GM12878 (cell line): ENCODE measurements at regions not wholly inside any gene's neighbourhood (a gene's known extent, or its start where the extent isn't known, plus 50 kb on each side); places are given as distances from the start of the nearest gene placed in this dataset.

Source experiments
- ATAC-seq: fragments of 200-7000 bp; cut with Tn5 transposase; 3 replicates; pipeline ENCODE4 v1.9.1; 2020; ENCODE audit warnings: mild to moderate bottlenecking, moderate library complexity
- BruUV-seq: library from RNA; stranded (reverse); fragments of 400-500 nt; replicated peaks from 2 replicates; lab custom pipeline; 2021; lab: Mats Ljungman, UMichigan
- CTCF ChIA-PET: fragments of 300-600 bp; sonication (Branson Sonifier 250); formaldehyde crosslinking; extraction: SDS; loops from one replicate; lab custom pipeline; 2021; ENCODE audit warnings: inconsistent platforms; lab: Yijun Ruan, JAX
- POLR2A ChIA-PET: fragments of 350-600 bp; formaldehyde crosslinking; extraction: SDS; loops from one replicate; lab custom pipeline; 2021; ENCODE audit warnings: inconsistent platforms; lab: Charles Lee
- RAD21 ChIA-PET: fragments of 300-600 bp; sonication (Branson Sonifier 250); formaldehyde crosslinking; loops from one replicate; lab custom pipeline; 2023; ENCODE audit warnings: antibody characterized with exemption; ENCODE audit not compliant: unreplicated experiment; lab: Charles Lee
- SMC1A ChIA-PET: fragments of 300-600 bp; sonication (Branson Sonifier 250); formaldehyde crosslinking; loops from one replicate; lab custom pipeline; 2023; ENCODE audit not compliant: unreplicated experiment, uncharacterized antibody; lab: Charles Lee
- DNase-seq: peaks from one replicate; pipeline ENCODE4 v3.0.0-alpha.2; 2011; ENCODE audit warnings: low read depth, low spot score
- FAIRE-seq: peaks from 3 replicates; lab custom pipeline; 2011; peaks lifted over from hg19 to GRCh38; lab: Jason Lieb, UNC
- H2AFZ ChIP-seq: 2 replicates; pipeline ENCODE4 v1.6.0; 2011; ENCODE audit warnings: low read depth, low read length, control low read depth; ENCODE audit not compliant: control insufficient read depth
- H3K27ac ChIP-seq: 2 replicates; pipeline ENCODE4 v1.5.1; 2011; ENCODE audit warnings: control low read depth; ENCODE audit not compliant: control insufficient read depth, insufficient read depth
- H3K27me3 ChIP-seq, 2 experiments: replicated peaks in 1 of 2; 2 replicates each; pipeline versions ENCODE4 v1.6.0 to v1.6.1; 2011; ENCODE audit warnings: low read length in 1 of 2; ENCODE audit not compliant: control insufficient read depth in 2 of 2, insufficient read depth in 2 of 2
- H3K36me3 ChIP-seq, 2 experiments: 2 replicates each; pipeline ENCODE4 v1.5.1; 2011; ENCODE audit warnings: low read length in 1 of 2; ENCODE audit not compliant: control insufficient read depth in 2 of 2, insufficient read depth in 2 of 2
- H3K4me1 ChIP-seq: 2 replicates; pipeline ENCODE4 v1.6.1; 2011; ENCODE audit warnings: mild to moderate bottlenecking, low read length, moderate library complexity, mixed read lengths; ENCODE audit not compliant: control insufficient read depth, insufficient read depth
- H3K4me2 ChIP-seq: 2 replicates; pipeline ENCODE4 v1.6.0; 2011; ENCODE audit warnings: control low read depth; ENCODE audit not compliant: control insufficient read depth, insufficient read depth
- H3K4me3 ChIP-seq: fragments of 200-600 bp; sonication (generic); 2 replicates; pipeline ENCODE4 v1.5.1; 2016
- H3K79me2 ChIP-seq: 2 replicates; pipeline ENCODE4 v1.6.0; 2011; ENCODE audit warnings: low read length; ENCODE audit not compliant: control insufficient read depth, insufficient read depth
- H3K9ac ChIP-seq: 2 replicates; pipeline ENCODE4 v1.8.0; 2011; ENCODE audit warnings: low read length, control low read depth, mixed read lengths; ENCODE audit not compliant: control insufficient read depth, insufficient read depth
- H3K9me3 ChIP-seq: replicated peaks from 3 replicates; pipeline ENCODE4 v1.5.1; 2011; ENCODE audit warnings: mild to moderate bottlenecking, low read length; ENCODE audit not compliant: control insufficient read depth, insufficient read depth
- H4K20me1 ChIP-seq: 2 replicates; pipeline ENCODE4 v1.6.0; 2011; ENCODE audit not compliant: control insufficient read depth, insufficient read depth
- ASH2L ChIP-seq: fragments of 300-600, 200-600 bp; sonication (generic); IDR thresholded peaks from 2 replicates; pipeline ENCODE4 v1.6.1; 2017; ENCODE audit warnings: low read depth, mild to moderate bottlenecking, borderline replicate concordance
- BHLHE40 ChIP-seq, 2 experiments: fragments of 450-650 bp in 1 of 2; IDR thresholded peaks; 2 replicates each; pipeline ENCODE4 v1.6.1; 2011 to 2017; ENCODE audit warnings: low read depth in 2 of 2, borderline replicate concordance in 1 of 2, improper control_type of control experiment in 1 of 2, low read length in 1 of 2, mild to moderate bottlenecking in 1 of 2
- CBFB ChIP-seq: IDR thresholded peaks from 2 replicates; pipeline ENCODE4 v1.6.1; 2016; ENCODE audit warnings: antibody characterized with exemption, low read depth
- GATAD2B ChIP-seq: fragments of 450-650 bp; conservative IDR thresholded peaks from 2 replicates; pipeline ENCODE4 v1.6.1; 2017; ENCODE audit warnings: low read depth, mild to moderate bottlenecking, moderate library complexity
- JUND ChIP-seq: IDR thresholded peaks from 2 replicates; pipeline ENCODE4 v1.6.1; 2012; ENCODE audit warnings: low read depth, mild to moderate bottlenecking, low read length, improper control_type of control experiment, moderate library complexity
- POLR2A ChIP-seq: IDR thresholded peaks from 2 replicates; pipeline ENCODE4 v1.6.1; 2011; ENCODE audit warnings: low read depth, mild to moderate bottlenecking, low read length
- TBL1XR1 ChIP-seq: IDR thresholded peaks from 2 replicates; pipeline ENCODE4 v1.6.1; 2012; ENCODE audit warnings: low read depth, low read length, improper control_type of control experiment
- WGBS: methylation state at CpG from one replicate; pipeline ENCODE4 v1.1.6; 2016; ENCODE audit warnings: low lambda C conversion rate; ENCODE audit not compliant: insufficient replicate concordance, insufficient coverage; ENCODE audit errors: missing lambda C conversion rate; 5-methylcytosine and 5-hydroxymethylcytosine counted together
- in situ Hi-C: fragments of 300-500 bp; cut with MboI; formaldehyde crosslinking; loops from 9 replicates; pipeline ENCODE4 v1.14.3; 2018; ENCODE audit warnings: mixed read lengths
- intact Hi-C: fragments of 100-400 bp; cut with micrococcal nuclease; formaldehyde crosslinking; loops from one replicate; pipeline ENCODE4 v1.14.2; 2022; ENCODE audit not compliant: unreplicated experiment
- TF ChIP-seq, protein P1 (sequence below): IDR thresholded peaks from 2 replicates; pipeline ENCODE4 v1.6.1; 2012; ENCODE audit warnings: low read depth, low read length, improper control_type of control experiment
- TF ChIP-seq, protein P2 (sequence below), 3 experiments: IDR thresholded peaks in 2 of 3; conservative IDR thresholded peaks in 1 of 3; 2 replicates each; pipeline ENCODE4 v1.5.1; 2011; ENCODE audit warnings: low read depth in 3 of 3, low read length in 3 of 3, mild to moderate bottlenecking in 3 of 3, control low read depth in 2 of 3, moderate library complexity in 2 of 3, inconsistent platforms in 1 of 3, mixed read lengths in 1 of 3; ENCODE audit not compliant: control insufficient read depth in 2 of 3, insufficient read depth in 1 of 3; ENCODE audit errors: extremely low read depth in 1 of 3

DNA sequence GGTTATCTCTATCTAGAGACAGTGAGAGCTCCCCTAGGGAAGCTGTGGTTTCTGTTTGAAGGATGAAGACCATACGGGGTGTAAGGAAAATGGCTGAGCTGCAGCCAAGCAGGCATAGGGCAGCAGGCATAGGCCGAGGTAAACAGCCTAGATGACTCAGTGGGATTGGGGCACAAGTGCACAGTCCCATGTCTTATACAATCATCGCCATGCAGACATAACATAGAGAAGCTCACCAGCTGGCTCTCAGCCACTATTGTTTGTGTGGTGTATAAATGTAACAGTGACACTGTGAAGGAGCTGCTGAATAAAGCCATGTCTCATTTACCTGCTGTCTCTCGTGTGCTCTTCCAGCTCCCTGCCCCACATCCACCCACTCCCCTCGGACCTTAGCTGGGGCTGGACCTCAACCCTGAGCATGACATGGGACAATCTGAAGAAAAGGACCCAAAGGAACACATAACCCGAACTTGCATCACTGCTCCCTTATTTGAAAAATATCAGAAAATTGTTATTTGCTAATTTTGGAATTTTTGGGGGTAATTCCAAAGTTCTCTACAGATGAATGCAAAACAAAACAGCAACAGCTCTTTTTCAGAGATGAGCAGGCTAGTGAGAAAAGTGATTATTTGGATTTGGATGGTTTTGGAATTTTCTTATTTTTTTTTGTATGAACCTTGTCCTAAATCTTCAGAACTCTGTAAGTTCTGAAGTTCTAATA is 582.7 kb downstream of the REEP3 start:
- POLR2A ChIA-PET: interaction anchor here (0.6 kb wide), 1 partner anchor 31 kb away, joined by 3 read pairs; no protein-coding TSS in a partner anchor

More for the DNA sequence above, 582.7 kb downstream of the REEP3 start:
- in situ Hi-C loops: no loop called here
- Histone ChIP-seq H2AFZ (no peak overlapping the region), H3K4me2 (no peak overlapping the region), H3K9ac (no peak overlapping the region), H3K79me2 (no peaks in the 10 kb centered on the region), H3K9me3 (no peaks in the 10 kb centered on the region), H3K27me3 (no peaks in the 10 kb centered on the region), H3K4me1 (no peaks in the 10 kb centered on the region), H3K4me3 (no peak overlapping the region), H3K27ac (no peak overlapping the region), H3K36me3 (no peaks in the 10 kb centered on the region), H4K20me1 (no peaks in the 10 kb centered on the region)
- intact Hi-C loops: no loop called here
- no TSS peak for BruUV-seq
- WGBS: 19% methylated on average over 6 of the region's 6 CpGs
- SMC1A ChIA-PET: interaction anchor here (1.9 kb wide), 1 partner anchor 10 kb away, joined by 5 read pairs; no protein-coding TSS in a partner anchor
- TF ChIP-seq JUND: no peak
- no peak for TF ChIP-seq CBFB
- no peak for TF ChIP-seq TBL1XR1
- TF ChIP-seq, protein P1, sequence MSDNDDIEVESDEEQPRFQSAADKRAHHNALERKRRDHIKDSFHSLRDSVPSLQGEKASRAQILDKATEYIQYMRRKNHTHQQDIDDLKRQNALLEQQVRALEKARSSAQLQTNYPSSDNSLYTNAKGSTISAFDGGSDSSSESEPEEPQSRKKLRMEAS: no peak
- no peak for TF ChIP-seq POLR2A
- TF ChIP-seq BHLHE40 (IDR thresholded peaks at IDR 0.05; ENCODE audit: borderline replicate concordance in 1 of 2, low read depth in 2 of 2, low read length in 1 of 2): no peak
- TF ChIP-seq ASH2L: no peak
- TF ChIP-seq GATAD2B: no peak
- TF ChIP-seq, protein P2, sequence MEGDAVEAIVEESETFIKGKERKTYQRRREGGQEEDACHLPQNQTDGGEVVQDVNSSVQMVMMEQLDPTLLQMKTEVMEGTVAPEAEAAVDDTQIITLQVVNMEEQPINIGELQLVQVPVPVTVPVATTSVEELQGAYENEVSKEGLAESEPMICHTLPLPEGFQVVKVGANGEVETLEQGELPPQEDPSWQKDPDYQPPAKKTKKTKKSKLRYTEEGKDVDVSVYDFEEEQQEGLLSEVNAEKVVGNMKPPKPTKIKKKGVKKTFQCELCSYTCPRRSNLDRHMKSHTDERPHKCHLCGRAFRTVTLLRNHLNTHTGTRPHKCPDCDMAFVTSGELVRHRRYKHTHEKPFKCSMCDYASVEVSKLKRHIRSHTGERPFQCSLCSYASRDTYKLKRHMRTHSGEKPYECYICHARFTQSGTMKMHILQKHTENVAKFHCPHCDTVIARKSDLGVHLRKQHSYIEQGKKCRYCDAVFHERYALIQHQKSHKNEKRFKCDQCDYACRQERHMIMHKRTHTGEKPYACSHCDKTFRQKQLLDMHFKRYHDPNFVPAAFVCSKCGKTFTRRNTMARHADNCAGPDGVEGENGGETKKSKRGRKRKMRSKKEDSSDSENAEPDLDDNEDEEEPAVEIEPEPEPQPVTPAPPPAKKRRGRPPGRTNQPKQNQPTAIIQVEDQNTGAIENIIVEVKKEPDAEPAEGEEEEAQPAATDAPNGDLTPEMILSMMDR (IDR thresholded peaks at IDR 0.05 in 2 of 3, conservative IDR thresholded peaks at IDR 0.05 in 1 of 3; ENCODE audit: control insufficient read depth in 2 of 3, extremely low read depth in 1 of 3, insufficient read depth in 1 of 3, low read depth in 3 of 3, low read length in 3 of 3): no peak
- RAD21 ChIA-PET: interaction anchor here (1.2 to 1.3 kb wide), 2 partner anchors 9 to 10 kb away, joined by 3 to 4 read pairs; no protein-coding TSS in a partner anchor
- ATAC-seq (no peak), DNase-seq (no peak), FAIRE-seq (no peak)
- CTCF ChIA-PET: interaction anchor here (1.0 to 1.6 kb wide), 3 partner anchors 8 to 12 kb away, joined by 3 to 4 read pairs (median 3); no protein-coding TSS in a partner anchor
